ENCODE measurements at regions not wholly inside any gene's neighbourhood (a gene's known extent, or its start where the extent isn't known, plus 50 kb on each side); places are given as distances from the start of the nearest gene placed in this dataset.
"Not testable (repeated sequence)": the region's sequence is repeated elsewhere in the genome, so short reads cannot be mapped to it uniquely, and the experiment has no call there.

DNA sequence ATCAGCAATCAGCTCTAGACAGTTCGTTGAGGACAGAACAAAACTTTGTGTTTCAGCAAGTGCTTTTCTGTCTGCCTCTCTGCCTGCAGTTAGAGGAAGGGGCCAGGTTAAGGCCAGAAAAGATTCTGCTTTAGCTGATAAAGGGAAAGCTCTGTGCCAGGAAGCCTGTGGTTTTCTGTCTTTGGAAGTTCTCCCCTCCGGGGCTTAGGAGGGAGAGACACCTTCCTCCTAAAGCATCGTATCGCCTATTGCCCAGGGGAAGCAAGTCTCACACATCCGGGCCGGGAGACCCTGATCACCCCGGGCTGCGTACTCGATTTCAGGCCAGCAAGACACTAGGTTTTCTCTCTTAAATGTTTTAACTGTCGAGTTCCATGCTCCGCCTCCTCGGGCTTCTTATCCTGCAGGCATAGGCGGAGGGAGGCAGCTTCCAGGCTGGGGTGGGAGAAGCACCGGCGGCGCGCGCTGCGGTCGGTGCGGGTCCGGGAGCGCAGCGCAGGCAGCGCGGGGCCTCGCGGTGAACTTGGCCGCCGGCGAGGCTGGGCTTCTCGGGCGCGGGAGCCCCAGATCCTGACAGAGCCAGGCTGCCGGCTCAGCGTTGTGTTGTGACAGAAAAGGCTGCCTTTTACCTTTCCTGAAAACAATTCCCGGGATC, 245.4 kb downstream of the BCL2L11 start:
- DNase-seq (ENCODE audit: low read depth in 2 of 2) = not testable (repeated sequence)

DNA sequence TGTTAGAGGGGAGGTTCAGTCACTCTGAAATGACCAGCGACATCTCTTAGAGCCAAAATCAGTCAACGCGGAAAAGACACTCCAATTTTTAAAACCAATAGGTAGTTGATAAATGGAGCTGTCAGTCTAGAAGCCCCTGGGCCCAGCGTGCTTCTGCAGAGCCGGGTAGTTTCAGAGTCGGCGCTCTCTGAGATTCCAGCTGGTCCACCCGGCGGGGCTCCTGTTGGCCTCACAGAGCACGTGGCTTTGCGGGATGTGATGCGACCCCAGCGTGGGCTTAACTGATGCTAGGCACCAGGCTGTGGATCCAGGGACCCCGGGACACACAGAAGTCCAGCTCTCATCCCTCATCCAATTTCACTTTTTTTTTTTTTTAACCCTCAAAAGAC, 245.9 kb downstream of the BCL2L11 start:
- DNase-seq (ENCODE audit: low read depth in 2 of 2) = not testable (repeated sequence)

DNA sequence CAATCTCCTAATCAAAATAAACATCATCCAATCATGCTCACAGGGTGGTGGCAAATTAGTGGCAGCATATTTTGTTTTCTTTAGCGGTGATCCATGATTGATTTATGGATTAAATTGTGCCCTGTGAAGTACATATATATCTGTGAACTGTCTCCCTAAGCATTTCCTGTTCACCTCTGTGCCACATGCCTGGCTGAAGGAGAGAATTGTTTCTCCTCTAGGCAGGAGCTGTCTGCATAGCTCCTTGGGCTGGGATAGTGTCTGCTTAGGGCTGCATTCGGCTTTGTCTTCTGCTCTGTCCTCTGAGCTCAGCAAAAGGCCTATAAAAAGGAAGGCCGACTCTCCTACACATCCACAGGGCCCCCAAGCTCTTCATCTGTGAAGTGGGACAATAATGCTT, 246.4 kb downstream of the BCL2L11 start:
- DNase-seq (ENCODE audit: low read depth in 2 of 2) = not testable (repeated sequence)

GRCh38 chr2:111367871-111368270, 247.2 kb downstream of the BCL2L11 start:
- DNase-seq (ENCODE audit: low read depth in 2 of 2) = not testable (repeated sequence)

DNA sequence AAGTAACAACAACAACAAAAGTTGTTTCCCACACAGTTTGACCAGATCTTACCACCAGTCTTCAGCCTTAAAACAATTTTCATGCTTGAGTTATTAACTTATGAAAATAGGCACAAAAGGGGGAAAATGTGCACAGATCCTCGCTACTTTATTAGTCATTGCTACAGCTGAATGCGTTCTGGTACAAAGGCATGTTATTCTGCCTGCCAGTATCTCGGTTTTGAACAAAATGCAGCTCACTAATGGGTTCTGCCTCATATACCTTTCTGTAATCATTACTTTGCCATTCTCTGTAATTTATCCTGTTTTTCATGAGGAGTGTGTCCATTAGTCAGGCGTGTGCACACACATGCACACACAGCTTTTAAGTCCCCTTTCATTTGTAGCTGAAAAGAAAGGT, 247.6 kb downstream of the BCL2L11 start:
- not testable (repeated sequence) for DNase-seq (ENCODE audit: low read depth in 2 of 2)

DNA sequence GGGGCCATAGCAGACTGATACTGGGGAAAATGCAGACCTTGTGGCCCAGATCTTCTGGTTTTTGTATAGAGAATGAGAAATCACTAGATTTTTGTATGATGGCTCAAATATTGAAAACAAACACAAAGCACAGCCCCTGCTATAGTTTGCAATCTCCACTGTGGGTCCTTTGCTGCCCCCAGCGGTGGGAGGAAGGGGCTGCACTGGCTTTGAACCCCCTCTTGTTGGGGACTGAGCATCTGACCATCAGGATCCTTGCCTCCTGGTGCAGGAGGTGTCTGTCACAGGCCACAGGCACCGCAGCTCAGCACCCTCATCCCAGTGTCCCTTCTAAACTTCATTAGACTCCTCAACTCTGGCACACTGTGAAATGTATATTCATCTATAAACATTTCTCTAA, 252.3 kb downstream of the BCL2L11 start:
- DNase-seq (ENCODE audit: low read depth in 2 of 2) = not testable (repeated sequence)

- DNase-seq (ENCODE audit: low read depth in 2 of 2) = not testable (repeated sequence)
These were observed 253.3 kb downstream of the BCL2L11 start for GRCh38 chr2:111373989-111374388.

GRCh38 chr2:111374734-111375133, 254.0 kb downstream of the BCL2L11 start:
- not testable (repeated sequence) for DNase-seq (ENCODE audit: low read depth in 2 of 2)

DNA sequence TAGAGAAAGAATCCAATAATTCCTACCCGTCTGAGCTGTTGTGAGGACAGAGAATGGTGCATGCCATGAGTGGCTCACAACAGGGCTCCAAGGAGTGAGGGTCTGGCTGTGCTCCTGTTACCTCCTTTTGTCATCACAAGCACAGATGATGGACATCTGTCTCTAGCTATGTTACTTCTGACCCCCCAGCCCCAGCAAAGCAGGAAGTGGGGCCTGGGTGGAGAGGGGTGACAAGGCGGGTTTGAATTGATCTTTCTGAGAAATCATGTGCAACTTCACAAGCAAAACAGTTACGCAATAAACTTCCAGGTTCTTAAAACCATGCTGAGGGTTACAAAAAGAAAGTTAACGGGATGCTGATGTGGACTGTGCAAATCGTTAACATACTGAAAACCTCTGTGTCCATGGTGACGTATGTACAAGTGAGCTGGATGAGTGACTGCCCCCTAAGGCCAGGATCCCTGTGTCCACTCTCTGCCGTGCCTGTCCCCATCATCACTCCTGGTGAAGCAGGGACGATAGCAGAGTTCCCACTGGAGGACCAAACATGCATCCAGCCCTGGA, 254.7 kb downstream of the BCL2L11 start:
- DNase-seq (ENCODE audit: low read depth in 2 of 2) = not testable (repeated sequence)

GRCh38 chr2:111376272-111376970, 255.7 kb downstream of the BCL2L11 start:
- DNase-seq (ENCODE audit: low read depth in 2 of 2) = not testable (repeated sequence)

GRCh38 chr2:111376971-111377352, 256.2 kb downstream of the BCL2L11 start:
- DNase-seq (ENCODE audit: low read depth in 2 of 2) = not testable (repeated sequence)

GRCh38 chr2:111377386-111377959, 256.8 kb downstream of the BCL2L11 start:
- DNase-seq (ENCODE audit: low read depth in 2 of 2) = not testable (repeated sequence)

GRCh38 chr2:111378348-111378747, 257.6 kb downstream of the BCL2L11 start:
- not testable (repeated sequence) for DNase-seq (ENCODE audit: low read depth in 2 of 2)

DNA sequence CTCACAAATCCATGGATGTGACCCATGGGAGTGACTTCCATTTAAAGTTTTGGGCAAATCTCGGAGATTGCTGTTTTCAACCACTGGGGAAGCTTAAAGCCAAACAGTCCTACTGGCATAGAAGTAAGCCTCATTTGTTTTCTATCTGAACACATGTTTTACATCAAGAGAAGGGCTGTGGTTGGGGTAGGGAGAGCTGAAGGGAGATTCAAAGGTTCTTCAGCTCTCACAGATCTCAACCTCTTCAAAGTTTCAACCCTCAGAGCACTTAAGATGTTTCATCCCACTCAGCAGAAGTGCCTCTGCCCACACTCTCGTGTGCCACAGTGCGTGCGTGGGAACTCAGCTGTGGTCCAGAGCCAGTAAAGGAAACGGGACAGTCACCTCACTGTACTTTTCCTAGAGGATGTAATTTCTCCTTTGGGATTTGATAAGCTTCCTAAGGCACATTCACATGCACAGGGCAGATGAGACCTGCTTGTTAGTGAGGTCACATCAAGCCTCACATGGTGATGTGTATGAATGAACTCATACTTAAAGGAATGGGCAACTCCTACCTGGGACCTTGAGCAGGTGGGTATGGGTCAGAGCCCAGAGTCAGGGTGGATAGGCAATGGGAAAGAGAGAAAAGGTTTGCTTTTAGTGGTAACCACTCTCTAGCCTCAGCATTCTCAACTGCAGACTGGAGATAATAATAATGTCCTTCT, 260.2 kb downstream of the BCL2L11 start:
- DNase-seq (ENCODE audit: low read depth in 2 of 2) = not testable (repeated sequence)

DNA sequence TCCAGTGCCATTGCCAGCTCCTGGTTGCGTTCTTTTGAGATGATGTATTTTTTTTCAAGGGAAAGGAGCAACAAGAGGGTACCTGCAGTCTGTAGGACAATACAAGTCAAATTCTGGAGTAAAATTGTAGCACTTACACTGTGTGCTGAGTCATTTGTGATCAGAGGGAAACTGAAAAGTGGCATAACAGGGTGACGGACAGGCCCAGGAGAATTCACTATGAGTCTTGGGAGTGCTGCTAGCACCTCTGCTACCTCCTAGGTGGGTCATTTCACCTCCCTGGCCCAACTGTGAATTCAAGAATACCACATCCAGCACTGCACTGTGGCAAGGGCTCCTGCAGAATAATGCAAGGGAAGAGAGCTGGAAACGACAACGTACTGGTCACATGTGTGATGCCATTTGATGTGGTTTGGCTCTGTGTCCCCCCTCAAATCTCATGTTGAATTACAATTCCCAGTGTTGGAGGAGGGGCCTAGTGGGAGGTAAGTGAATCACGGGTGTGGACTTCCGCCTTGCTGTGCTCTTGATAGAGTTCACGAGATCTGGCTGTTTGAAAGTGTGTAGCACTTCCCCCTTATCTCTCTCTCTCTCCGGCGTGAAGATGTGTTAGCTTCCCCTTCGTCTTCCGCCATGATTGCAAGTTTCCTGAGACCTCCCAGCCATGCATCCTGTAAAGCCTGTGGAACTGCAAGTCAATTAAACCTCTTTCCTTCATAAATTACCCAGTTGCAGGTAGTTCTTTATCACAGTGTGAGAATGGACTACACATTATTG, 261.0 kb downstream of the BCL2L11 start:
- DNase-seq (ENCODE audit: low read depth in 2 of 2) = not testable (repeated sequence)

DNA sequence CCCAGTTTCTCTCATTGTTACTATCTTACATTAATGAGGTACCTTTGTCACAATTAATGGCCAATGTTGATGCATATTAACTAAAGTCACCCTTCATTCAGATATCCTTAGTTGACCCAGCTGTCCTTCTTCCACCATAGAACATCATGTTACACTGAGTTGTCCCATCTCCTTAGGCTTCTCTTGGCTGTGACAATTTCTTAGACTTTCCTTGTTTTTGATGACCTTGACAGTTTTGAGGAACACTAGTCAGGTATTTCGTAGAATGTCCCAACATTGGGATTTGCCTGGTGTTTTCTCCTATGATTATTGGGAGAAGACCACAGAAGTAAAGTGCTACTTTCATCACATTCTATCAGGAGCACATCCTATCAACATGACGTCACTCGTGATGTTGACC, 261.8 kb downstream of the BCL2L11 start:
- DNase-seq (ENCODE audit: low read depth in 2 of 2) = not testable (repeated sequence)

DNA sequence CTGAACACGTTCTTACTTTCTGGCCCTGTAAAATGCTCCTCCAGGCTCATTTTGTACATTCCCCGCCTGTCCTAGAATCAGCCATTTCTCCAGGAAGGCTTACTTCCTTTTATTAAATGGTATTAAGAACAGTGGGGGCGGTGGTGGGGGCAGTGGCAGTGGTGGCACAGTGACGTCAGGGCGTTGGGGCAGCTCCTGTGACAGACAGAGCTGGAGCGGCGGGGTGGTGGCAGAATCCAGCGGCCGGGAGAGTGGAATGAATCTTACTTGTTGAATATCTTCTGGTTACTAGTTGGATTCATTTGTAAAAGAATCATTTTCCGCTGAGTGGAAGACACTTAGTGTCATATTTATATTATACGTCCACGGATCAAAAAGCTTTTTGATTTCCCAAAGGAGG, 262.6 kb downstream of the BCL2L11 start:
- not testable (repeated sequence) for DNase-seq (ENCODE audit: low read depth in 2 of 2)

DNA sequence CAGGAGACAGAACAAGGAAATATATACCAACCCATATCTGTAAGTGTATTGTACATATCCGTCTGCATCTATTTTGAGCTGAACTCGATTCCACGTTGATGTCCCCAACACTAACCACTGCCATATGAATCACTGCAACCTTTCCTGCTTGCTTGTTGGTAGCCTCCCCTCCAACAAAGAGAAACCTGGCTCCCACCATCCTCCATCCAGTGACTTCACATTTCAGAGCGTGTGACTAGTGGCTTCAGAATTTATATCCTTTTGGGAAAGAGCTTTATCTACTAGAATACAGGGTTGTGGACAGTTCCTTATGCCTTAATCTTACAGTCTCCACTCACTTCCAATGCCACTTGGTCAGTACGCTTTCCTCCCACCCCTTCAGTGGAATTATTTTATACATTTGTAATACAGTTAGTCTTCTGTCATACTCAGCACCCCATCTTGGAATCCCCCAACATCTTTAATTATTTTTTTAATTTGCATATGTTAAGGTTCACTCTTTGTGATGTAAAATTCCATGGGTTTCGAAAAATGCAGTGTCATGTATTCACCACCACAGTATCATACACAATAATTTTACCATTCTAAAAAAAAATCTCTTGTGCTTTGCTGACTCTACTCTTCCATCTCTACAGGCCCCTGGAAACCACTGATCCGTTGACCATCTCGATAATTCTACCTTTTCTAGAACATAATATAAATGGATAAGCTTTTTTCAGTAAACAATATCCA, 264.7 kb downstream of the BCL2L11 start:
- DNase-seq (ENCODE audit: low read depth in 2 of 2) = not testable (repeated sequence)

GRCh38 chr2:111390605-111391004, 269.9 kb downstream of the BCL2L11 start:
- not testable (repeated sequence) for DNase-seq (ENCODE audit: low read depth in 2 of 2)

GRCh38 chr2:111395350-111396128, 274.8 kb downstream of the BCL2L11 start:
- DNase-seq (ENCODE audit: low read depth in 2 of 2) = not testable (repeated sequence)
